ENCODE measurements at regions not wholly inside any gene's neighbourhood (a gene's known extent, or its start where the extent isn't known, plus 50 kb on each side); places are given as distances from the start of the nearest gene placed in this dataset.

DNA sequence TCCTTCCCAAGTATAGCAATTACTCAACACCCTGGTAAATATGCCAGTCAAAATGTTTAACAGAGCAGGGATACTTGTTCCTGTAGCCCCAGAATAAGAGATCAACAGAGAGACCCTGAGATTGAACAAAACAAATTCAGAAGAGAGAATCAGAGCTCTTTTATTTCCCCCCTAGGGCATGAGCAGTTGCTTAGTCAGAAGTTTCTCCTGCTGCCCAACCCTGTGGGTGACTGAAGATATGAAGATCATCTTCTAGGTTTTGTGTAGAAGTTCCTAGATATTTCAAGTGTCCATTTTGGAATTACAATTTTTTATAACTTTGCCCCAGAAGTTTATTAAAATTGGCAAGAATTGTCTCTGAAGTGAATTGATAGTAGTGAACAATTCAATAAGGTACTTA lies 59.1 kb upstream of the RXFP1 start:
- Histone ChIP-seq H3K27ac (ENCODE audit: low read depth in 2 of 2, low read length in 2 of 2) (no peak overlapping the region), H3K36me3 (ENCODE audit: control insufficient read depth in 2 of 3, insufficient read depth in 3 of 3, low read length in 3 of 3) (no peaks in the 10 kb centered on the region), H3K9me3 (ENCODE audit: control insufficient read depth in 2 of 3, insufficient read depth in 1 of 3, low read length in 3 of 3) (peaks cover 0 to 2% (median 0%) of the 10 kb centered on the region in 3 donors), H3K4me3 (ENCODE audit: low read length in 3 of 3) (no peak overlapping the region), H3K9ac (ENCODE audit: low read length in 3 of 3) (no peak overlapping the region), H3K27me3 (ENCODE audit: control insufficient read depth, insufficient read depth, low read length) (no peaks in the 10 kb centered on the region), H3K4me1 (ENCODE audit: control insufficient read depth in 2 of 3, insufficient read depth in 2 of 3, low read depth in 1 of 3, low read length in 3 of 3) (no peaks in the 10 kb centered on the region)
- intact Hi-C loops (cut with DNase I), result no loop called here
- FAIRE-seq (no peak), DNase-seq (no peak)
- no peak for TF ChIP-seq CTCF (IDR thresholded peaks at IDR 0.05; ENCODE audit: borderline replicate concordance, extremely low read depth, insufficient read depth)

Data from kidney (tissue), 13 donors.